Panc1 (cell line): ENCODE measurements at regions not wholly inside any gene's neighbourhood (a gene's known extent, or its start where the extent isn't known, plus 50 kb on each side); places are given as distances from the start of the nearest gene placed in this dataset.

Experiments
- ATAC-seq: fragments of 200-7000 bp; cut with Tn5 transposase; 2 replicates; pipeline ENCODE4 v1.9.1; 2020; ENCODE audit warnings: mild to moderate bottlenecking, moderate library complexity
- BruUV-seq: library from RNA; stranded (reverse); fragments of 400-500 nt; replicated peaks from 2 replicates; lab custom pipeline; 2021; lab: Mats Ljungman, UMichigan
- CTCF ChIA-PET: fragments of 300-600 bp; sonication (Branson Sonifier 250); formaldehyde crosslinking; loops from one replicate; lab custom pipeline; 2022; ENCODE audit warnings: antibody characterized with exemption; lab: Charles Lee
- POLR2A ChIA-PET: fragments of 300-600 bp; sonication (Branson Sonifier 250); formaldehyde crosslinking; loops from one replicate; lab custom pipeline; 2022; ENCODE audit warnings: antibody characterized with exemption; lab: Charles Lee
- DNase-seq: peaks from one replicate; pipeline ENCODE4 v3.0.0-alpha.2; 2010; ENCODE audit warnings: low read depth, low spot score
- H3K27ac ChIP-seq: 2 replicates; pipeline ENCODE4 v1.5.1; 2011; ENCODE audit warnings: mild to moderate bottlenecking, low read length, inconsistent platforms
- H3K27me3 ChIP-seq: fragments of 200-500 bp; sonication (Bioruptor generic); 2 replicates; pipeline ENCODE4 v1.6.0; 2014; ENCODE audit warnings: low read length, inconsistent platforms; ENCODE audit not compliant: control insufficient read depth, insufficient read depth
- H3K36me3 ChIP-seq: fragments of 200-500 bp; sonication (Bioruptor generic); 2 replicates; pipeline ENCODE4 v1.5.1; 2014; ENCODE audit warnings: inconsistent platforms, mild to moderate bottlenecking, low read length, moderate library complexity; ENCODE audit not compliant: control insufficient read depth, insufficient read depth
- H3K4me1 ChIP-seq: 2 replicates; pipeline ENCODE4 v1.5.1; 2011; ENCODE audit warnings: inconsistent platforms, mild to moderate bottlenecking, low read length, moderate library complexity; ENCODE audit not compliant: control insufficient read depth, insufficient read depth
- H3K4me3 ChIP-seq, 2 experiments: 2 replicates each; pipeline ENCODE4 v1.5.1; 2011 to 2012; ENCODE audit warnings: low read depth in 2 of 2, low read length in 2 of 2, mild to moderate bottlenecking in 2 of 2, inconsistent platforms in 1 of 2, moderate library complexity in 1 of 2
- H3K9me3 ChIP-seq: fragments of 200-500 bp; sonication (Bioruptor generic); 2 replicates; pipeline ENCODE4 v1.5.1; 2014; ENCODE audit warnings: low read depth, mild to moderate bottlenecking, inconsistent platforms, low read length, moderate library complexity; ENCODE audit not compliant: control insufficient read depth, insufficient read depth
- CTCF ChIP-seq: fragments of 450-650 bp; IDR thresholded peaks from 2 replicates; pipeline ENCODE4 v1.5.1; 2017; ENCODE audit warnings: mild to moderate bottlenecking
- POLR2AphosphoS5 ChIP-seq: IDR thresholded peaks from 2 replicates; pipeline ENCODE4 v1.6.1; 2012; ENCODE audit warnings: mild to moderate bottlenecking, low read depth, low read length, moderate library complexity
- REST ChIP-seq, 2 experiments: IDR thresholded peaks; 2 replicates each; pipeline ENCODE4 v1.6.1; 2011 to 2012; ENCODE audit warnings: low read depth in 2 of 2, control low read depth in 1 of 2, low read length in 1 of 2, mild to moderate bottlenecking in 1 of 2, moderate library complexity in 1 of 2; ENCODE audit not compliant: insufficient read depth in 1 of 2
- SIN3A ChIP-seq: IDR thresholded peaks from 2 replicates; pipeline ENCODE4 v1.6.1; 2012; ENCODE audit warnings: low read depth, mild to moderate bottlenecking, low read length, moderate library complexity, borderline replicate concordance; ENCODE audit not compliant: insufficient read depth
- TCF7L2 ChIP-seq: IDR thresholded peaks from 2 replicates; pipeline ENCODE4 v1.6.1; 2011; ENCODE audit warnings: mild to moderate bottlenecking, low read depth, low read length, inconsistent platforms
- in situ Hi-C: cut with HindIII; loops from 2 replicates; pipeline ENCODE4 v1.10.0; 2016; ENCODE audit warnings: low sequenced_read_pairs, low pct_unique_long_range_greater_than_20kb
- intact Hi-C: fragments of 100-400 bp; cut with micrococcal nuclease; formaldehyde crosslinking; loops from one replicate; pipeline ENCODE4 v1.10.0; 2022; ENCODE audit not compliant: unreplicated experiment

GRCh38 chrX:114162068-114162735 is 421.7 kb upstream of the HTR2C start:
- in situ Hi-C loops (no loop called here), intact Hi-C loops (no loop called here)
- Histone ChIP-seq H3K27me3 (no peaks in the 10 kb centered on the region), H3K9me3 (no peaks in the 10 kb centered on the region), H3K4me1 (no peaks in the 10 kb centered on the region), H3K36me3 (no peaks in the 10 kb centered on the region), H3K4me3 (no peak overlapping the region), H3K27ac (no peak overlapping the region)
- ChIA-PET POLR2A (no interaction called here), CTCF (no interaction called here)
- ATAC-seq (no peak), DNase-seq (no peak)
- TF ChIP-seq CTCF (peak; percentile 38), TCF7L2 (no peak)
- BruUV-seq, result no TSS peak

GRCh38 chrX:114152801-114153200 is 431.1 kb upstream of the HTR2C start:
- in situ Hi-C loops, result no loop called here
- Histone ChIP-seq H3K4me3 (no peak overlapping the region), H3K27ac (no peak overlapping the region), H3K27me3 (no peaks in the 10 kb centered on the region), H3K4me1 (no peaks in the 10 kb centered on the region), H3K9me3 (no peaks in the 10 kb centered on the region; the same call in 1 of the 2 replicates), H3K36me3 (no peaks in the 10 kb centered on the region)
- no TSS peak for BruUV-seq
- ChIA-PET CTCF (no interaction called here), POLR2A (no interaction called here)
- DNase-seq (no peak), ATAC-seq (no peak)
- TF ChIP-seq TCF7L2 (no peak), REST (IDR thresholded peaks at IDR 0.05; ENCODE audit: insufficient read depth in 1 of 2, low read depth in 2 of 2, low read length in 1 of 2) (no peak), POLR2AphosphoS5 (no peak), SIN3A (no peak), CTCF (no peak)
- intact Hi-C loops, result no loop called here
